NCI-H226 (cell line): ENCODE measurements at regions not wholly inside any gene's neighbourhood (a gene's known extent, or its start where the extent isn't known, plus 50 kb on each side); places are given as distances from the start of the nearest gene placed in this dataset.
"Not testable (repeated sequence)": the region's sequence is repeated elsewhere in the genome, so short reads cannot be mapped to it uniquely, and the experiment has no call there.

Source experiments
- DNase-seq: peaks from one replicate; pipeline ENCODE4 v3.0.0-alpha.2; 2015

GRCh38 chr1:201730611-201731010 is 98.3 kb upstream of the IPO9 start:
- DNase-seq, result no peak

DNA sequence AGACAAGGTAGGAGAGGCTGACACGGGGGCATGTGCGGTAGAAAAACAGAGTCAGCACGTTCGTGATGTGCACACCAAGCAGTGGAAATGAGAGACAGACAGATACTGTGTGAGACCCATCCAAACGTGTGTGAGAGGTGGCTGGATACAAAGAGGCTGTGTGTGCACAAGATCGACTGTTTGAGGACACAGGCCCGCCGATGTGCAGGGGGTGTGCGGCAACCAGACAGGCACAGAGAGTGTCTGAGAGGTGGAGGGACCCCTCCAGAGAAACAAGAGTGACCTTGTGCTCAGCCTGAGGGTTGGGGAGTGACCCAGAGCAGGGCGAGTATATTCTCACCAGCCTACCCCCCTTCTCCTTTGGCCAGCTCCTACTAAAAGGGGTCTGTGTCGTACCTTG is 97.8 kb upstream of the IPO9 start:
- no peak for DNase-seq

DNA sequence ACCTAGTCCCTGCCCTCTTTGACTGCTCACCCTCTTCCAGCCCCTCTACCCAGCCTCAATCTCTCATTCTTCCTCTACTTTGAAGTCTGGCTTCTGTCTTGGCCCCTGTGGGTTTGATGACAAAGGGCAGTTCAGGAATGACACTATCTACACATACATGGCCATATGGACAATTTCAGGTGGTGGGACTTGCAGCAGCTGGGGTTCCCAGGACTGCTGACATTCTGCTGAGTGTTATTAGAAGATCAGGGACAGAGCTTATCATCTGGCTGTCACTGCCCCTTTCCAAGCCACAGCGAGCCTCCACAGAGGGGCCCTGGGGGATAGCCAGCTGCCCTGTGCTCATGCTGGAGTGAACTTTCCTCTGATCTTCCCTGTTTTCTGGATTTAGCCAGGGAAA is 97.4 kb upstream of the IPO9 start:
- no peak for DNase-seq

GRCh38 chr1:201732351-201732750 is 96.6 kb upstream of the IPO9 start:
- DNase-seq, result peak; percentile 52

DNA sequence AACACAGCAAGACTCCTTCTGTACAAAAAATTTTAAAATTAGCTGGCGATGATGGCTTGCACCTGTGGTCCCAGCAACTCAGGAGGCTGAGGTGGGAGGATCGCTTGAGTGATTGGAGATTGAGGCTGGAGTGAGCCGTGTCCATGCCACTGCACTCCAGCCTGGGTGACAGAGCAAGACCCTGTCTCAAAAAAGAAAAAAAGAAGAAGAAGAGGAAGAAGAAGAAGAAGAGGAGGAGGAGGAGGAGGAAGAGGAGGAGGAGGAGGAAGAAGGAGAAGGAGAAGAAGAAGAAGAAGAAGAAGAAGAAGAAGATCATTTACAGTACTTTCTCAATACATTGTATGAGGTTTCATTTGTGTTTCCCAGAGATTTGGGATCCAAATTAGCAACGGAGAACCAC is 94.7 kb upstream of the IPO9 start:
- not testable (repeated sequence) for DNase-seq

- DNase-seq, result no peak
These were observed 94.2 kb upstream of the IPO9 start for GRCh38 chr1:201734786-201735185.

DNA sequence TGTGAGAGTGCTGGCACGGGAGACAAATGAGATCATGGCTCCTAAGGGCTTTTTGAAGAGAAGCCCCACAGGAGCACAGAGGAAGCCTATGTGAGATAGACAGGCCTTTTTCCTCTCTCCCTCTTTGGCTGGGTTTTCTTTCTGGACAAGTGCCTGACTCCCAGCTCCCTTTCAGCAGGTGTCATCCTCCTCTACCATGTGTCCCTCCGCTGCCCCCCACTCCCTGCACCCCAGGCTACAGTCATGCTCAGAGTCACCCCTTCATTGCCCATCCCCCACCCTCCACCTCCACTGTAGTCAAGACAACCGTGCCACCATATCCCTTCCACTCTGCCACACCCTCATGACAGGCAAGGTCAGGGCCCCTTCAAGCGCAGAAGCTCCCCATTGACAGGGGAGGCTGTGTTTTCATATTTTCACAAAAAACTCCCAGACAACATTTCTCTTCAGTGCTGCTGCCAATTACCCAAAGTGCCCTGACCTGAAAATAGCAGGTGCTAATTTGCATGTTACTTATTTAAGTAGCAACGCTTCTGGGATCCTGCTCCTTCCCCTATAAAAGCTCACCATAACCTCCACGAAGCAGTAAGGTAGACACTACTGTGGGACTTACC is 92.1 kb upstream of the IPO9 start:
- no peak for DNase-seq

- no peak for DNase-seq
These were observed 91.5 kb upstream of the IPO9 start for GRCh38 chr1:201737352-201738060.

- DNase-seq, result no peak
These were observed 89.9 kb upstream of the IPO9 start for GRCh38 chr1:201739080-201739479.

- DNase-seq, result peak; percentile 63
These were observed 89.4 kb upstream of the IPO9 start for GRCh38 chr1:201739492-201740085.

DNA sequence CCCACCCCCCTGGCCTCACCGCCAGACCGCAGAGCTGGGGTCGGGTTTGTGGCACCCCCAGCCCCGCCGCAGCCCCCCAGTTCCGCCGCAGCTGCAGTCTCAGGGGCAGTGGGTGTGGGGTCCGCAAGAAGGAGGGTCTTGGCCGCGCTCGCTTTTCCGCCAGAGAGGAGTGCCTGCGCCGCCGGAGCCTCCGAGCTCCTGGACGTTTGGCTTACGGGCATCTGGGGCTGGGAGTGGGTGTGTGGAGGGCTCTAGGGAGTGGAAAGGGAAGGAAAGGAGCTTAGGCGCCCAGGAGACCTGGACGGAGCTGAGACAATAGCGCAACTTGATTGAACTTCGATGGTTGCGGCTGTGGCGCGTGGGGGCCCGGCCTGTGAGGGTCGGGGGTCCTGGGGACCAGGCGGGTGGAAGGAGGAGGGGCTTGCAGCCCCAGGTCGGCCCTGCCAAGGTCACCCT is 88.8 kb upstream of the IPO9 start:
- no peak for DNase-seq

DNA sequence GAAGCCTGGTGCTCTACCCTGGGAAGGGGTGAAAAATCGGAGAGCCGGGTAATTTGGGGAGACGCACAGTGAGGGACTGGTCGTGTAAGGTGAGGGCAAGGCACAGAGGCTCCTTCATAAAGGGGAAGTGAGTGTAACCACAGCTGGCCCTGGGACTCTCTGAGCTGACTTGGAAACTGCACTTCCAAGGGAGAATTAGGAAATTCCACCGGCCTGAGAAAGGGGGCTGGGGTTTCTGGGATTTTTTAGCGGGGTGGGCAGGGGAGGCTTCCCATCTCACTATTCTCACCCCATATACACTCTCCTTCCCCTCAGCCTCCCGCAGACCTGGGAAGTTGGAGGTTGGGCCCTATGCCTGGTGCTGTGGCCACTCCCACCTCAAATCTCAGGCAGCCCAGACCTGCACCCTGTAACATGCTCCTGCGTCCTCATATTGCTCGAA is 88.3 kb upstream of the IPO9 start:
- DNase-seq, result no peak

DNA sequence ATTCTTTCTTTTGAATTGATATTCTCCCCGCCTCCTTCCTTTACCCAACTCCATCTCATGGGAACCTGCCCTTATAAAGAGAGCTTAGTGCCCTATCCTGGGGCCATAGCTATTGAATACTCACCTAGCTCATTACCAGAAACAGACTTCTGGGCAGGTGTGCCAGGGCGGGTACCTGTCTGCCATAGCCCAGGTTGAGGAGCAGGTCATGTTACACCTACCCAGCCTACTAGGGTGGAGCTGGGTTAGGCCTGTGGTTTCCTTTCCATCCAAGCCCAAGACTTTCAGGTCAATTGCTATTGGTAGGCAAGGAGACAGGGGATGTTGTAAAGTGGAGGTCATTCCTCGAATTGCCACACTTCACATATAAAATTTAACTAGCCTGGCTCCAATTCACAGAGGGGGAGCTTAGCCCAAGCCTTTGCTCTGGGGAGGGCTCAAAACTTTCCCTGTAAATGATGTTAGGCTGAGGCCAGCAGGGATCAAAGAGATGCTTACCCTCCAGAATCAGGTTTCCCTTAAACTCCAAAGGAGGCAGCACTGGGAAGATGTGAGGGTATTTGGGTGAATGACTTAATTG is 87.1 kb upstream of the IPO9 start:
- no peak for DNase-seq

- no peak for DNase-seq
These were observed 86.5 kb upstream of the IPO9 start for GRCh38 chr1:201742476-201742875.

- no peak for DNase-seq
These were observed 85.8 kb upstream of the IPO9 start for GRCh38 chr1:201742955-201743805.

- peak; percentile 56 for DNase-seq
These were observed 83.9 kb upstream of the IPO9 start for GRCh38 chr1:201745023-201745422.

DNA sequence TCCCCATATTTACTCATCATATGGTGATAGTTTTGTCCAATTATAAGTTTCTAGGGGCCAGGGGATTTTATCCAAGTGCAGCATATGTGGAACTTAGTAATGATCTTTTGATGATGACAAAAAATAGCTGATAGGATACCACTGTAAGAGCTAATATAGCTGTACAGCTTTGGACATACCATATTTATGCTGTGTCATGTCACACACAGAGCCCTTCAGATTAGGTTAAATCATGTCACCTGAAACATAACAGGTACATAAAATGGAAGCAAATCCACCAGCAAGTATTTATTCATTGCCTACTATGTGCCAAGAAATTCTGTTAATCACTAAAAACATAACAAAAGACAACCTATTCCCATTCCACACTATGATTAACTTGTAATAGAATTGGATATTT is 82.8 kb upstream of the IPO9 start:
- no peak for DNase-seq

GRCh38 chr1:201747261-201747660 is 81.7 kb upstream of the IPO9 start:
- no peak for DNase-seq

DNA sequence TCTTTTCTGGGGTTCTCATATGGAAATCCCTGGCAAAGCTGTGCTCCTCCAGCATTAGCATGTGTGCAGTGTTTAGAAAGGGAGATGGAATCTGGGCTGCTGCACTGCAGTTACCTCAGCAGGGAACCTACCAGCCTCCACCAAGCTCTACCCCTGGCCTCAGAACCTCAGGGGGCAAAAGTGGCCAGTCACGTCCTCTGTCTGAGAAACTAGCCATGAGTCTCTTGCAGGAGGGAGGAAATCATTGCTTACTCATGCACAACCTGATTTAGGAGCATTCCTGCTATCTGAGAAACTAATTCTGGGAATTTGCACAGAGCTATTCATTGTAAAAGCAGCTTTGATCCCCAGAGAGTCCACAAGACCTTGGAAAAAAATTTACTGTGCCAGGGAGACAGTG is 80.6 kb upstream of the IPO9 start:
- DNase-seq, result peak; percentile 97

DNA sequence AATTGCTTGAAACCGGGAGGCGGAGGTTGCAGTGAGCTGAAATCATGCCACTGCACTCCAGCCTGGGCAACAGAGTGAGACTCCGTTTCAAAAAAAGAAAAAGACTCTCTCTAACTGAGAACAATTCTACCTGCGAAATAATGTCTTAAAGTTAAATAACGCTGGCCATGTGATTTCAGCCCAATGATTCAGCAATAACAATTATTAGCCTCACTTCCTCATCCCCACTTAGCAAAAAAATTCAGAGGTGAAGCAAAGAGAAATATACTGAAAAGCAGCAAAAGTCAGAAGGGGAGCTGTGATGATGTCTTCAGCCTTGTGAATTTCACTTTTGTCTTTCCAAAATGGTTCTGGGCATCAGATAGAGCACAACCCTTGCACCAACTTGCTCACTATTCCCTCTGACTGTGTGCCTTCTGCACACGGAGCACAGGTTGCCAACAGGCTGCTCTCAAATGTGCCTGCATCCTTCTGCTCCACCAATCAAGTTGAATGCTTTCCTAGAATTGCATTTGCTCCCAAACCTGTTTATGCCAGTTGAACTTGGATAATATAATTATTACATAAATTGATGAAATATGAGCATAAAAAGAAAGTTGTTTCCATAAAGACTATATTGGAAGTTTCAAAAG is 79.8 kb upstream of the IPO9 start:
- no peak for DNase-seq

GRCh38 chr1:201750120-201750519 is 78.8 kb upstream of the IPO9 start:
- DNase-seq, result peak; percentile 66

GRCh38 chr1:201750934-201751333 is 78.0 kb upstream of the IPO9 start:
- DNase-seq, result peak; percentile 93

- no peak for DNase-seq
These were observed 77.1 kb upstream of the IPO9 start for GRCh38 chr1:201751872-201752271.
